ENCODE measurements at regions not wholly inside any gene's neighbourhood (a gene's known extent, or its start where the extent isn't known, plus 50 kb on each side); places are given as distances from the start of the nearest gene placed in this dataset.

DNA sequence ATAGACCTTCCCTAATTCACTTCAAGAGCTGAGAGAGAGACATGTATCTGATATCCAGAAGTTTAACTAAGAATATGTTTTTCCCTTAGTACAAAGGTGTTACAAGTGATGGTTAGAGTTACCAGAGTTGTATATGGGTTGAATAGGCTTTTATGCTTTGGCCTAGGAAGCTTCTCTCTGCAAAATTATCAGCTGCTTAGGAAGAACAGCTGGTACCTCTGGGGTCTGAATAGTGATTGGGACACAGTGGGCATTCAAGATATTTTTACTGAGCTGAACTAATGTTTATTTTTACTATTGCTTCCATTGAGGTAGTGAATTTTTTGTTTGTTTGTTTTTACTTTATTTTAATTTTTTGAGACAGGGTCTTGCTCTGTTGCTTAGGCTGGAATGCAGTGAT lies 67.6 kb upstream of the BASP1 start:
- TF ChIP-seq POLR2A (IDR thresholded peaks at IDR 0.05), result no peak
- TF ChIP-seq, protein P1, sequence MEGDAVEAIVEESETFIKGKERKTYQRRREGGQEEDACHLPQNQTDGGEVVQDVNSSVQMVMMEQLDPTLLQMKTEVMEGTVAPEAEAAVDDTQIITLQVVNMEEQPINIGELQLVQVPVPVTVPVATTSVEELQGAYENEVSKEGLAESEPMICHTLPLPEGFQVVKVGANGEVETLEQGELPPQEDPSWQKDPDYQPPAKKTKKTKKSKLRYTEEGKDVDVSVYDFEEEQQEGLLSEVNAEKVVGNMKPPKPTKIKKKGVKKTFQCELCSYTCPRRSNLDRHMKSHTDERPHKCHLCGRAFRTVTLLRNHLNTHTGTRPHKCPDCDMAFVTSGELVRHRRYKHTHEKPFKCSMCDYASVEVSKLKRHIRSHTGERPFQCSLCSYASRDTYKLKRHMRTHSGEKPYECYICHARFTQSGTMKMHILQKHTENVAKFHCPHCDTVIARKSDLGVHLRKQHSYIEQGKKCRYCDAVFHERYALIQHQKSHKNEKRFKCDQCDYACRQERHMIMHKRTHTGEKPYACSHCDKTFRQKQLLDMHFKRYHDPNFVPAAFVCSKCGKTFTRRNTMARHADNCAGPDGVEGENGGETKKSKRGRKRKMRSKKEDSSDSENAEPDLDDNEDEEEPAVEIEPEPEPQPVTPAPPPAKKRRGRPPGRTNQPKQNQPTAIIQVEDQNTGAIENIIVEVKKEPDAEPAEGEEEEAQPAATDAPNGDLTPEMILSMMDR (IDR thresholded peaks at IDR 0.05), result no peak
